Inflammatory macrophage (primary cell): ENCODE measurements at regions not wholly inside any gene's neighbourhood (a gene's known extent, or its start where the extent isn't known, plus 50 kb on each side); places are given as distances from the start of the nearest gene placed in this dataset.
"Not testable (repeated sequence)": the region's sequence is repeated elsewhere in the genome, so short reads cannot be mapped to it uniquely, and the experiment has no call there.

Source experiments
- DNase-seq, 2 donors: peaks; one replicate each; pipeline ENCODE4 v3.0.0-alpha.2; 2020 to 2022

DNA sequence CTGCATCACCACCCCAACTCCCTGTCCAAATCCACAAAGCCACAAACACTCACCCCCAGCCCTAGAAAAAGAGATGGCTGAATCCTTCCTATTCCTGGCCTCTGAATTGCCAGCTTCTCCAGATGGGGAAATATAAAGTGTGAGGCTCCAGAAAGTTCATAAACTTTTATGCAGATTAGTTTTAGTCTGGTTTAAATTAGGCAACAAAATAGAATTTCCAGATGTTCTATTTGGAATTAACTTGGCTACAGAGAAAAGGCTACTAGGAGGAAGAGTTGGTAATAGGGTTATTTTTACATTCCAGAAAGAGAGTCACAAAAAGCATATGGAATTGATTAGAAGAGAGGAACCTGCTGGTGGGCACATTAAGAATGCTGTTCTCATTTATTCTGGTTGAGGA lies 56.0 kb downstream of the EN1 start:
- DNase-seq = no peak

- no peak for DNase-seq
Observed at GRCh38 chr2:118786746-118787145, 60.7 kb downstream of the EN1 start.

DNA sequence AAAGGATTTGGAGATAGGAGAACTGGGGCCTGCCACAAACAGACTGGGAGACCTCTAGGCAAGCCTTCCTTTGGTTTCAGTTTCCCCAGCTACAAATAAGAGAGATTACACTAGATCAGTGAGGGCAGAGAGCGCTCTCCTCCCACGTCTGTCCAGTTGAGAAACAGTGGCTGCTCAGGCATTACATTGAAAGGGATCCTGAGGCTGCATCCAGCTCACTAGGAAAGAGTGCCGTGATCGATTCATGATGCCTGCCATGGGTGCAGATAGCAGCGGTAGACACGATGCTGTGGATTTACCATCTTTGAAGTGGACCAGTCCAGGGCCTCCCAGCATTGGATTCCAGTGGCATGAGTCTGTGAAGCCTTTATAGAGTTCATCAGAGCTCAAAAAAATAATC lies 62.6 kb downstream of the EN1 start:
- no peak for DNase-seq

- DNase-seq = no peak
Observed at GRCh38 chr2:118779362-118779761, 68.1 kb downstream of the EN1 start.

- DNase-seq = no peak
Observed at GRCh38 chr2:118774458-118775133, 72.9 kb downstream of the EN1 start.

DNA sequence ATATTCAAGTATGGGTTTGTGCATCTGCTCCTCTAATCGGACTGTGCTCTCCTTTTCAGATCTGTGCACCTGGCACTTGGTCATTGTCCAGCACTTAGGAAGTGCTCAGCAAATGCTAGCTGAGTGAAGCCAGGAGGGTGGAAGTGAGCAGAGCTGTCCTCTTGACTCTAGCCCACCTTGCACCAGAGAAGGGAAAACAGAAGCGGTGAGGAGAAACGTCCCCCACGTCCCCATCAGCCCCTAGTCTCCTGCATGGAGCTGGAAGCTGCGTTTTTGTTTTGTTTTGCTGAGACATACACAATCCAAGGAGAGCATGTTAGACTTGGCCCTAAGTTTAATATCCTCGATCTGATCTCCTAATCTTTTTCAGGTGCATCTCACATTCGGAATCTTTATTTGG lies 73.6 kb downstream of the EN1 start:
- DNase-seq = no peak

GRCh38 chr2:118772487-118773200 lies 74.8 kb downstream of the EN1 start:
- no peak for DNase-seq

DNA sequence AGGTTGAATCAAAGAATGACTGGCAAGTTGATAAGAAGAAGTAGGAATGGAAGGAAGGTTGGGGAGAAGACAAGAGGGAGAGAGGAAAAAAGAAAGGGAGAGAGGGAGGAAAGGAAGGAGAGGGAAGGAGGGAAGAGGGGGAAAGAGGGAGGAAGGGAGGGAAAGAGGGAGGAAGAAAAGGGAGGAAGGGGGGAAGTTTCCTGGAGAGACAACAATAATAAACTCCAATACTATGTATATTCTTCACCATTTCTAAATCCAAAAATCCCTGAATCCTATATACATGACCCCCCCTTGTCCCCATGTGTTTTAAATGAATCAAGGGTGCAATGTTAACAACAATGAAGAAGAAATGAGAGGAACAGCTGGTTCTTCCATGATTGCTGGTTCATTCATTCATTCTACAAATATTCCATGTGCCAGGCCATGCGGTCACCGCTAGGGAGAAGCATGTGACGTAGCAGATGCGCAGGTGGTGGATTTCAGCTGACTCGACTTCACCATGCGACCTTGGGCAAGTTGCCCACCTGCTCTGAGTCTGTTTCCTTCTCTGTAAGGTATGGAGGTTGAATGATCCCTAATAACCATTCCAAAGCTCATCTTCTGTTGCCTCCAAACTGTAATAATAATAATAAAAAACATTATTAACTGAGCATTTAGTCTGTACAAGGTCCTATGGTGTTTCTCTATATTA lies 77.6 kb downstream of the EN1 start:
- no peak for DNase-seq

DNA sequence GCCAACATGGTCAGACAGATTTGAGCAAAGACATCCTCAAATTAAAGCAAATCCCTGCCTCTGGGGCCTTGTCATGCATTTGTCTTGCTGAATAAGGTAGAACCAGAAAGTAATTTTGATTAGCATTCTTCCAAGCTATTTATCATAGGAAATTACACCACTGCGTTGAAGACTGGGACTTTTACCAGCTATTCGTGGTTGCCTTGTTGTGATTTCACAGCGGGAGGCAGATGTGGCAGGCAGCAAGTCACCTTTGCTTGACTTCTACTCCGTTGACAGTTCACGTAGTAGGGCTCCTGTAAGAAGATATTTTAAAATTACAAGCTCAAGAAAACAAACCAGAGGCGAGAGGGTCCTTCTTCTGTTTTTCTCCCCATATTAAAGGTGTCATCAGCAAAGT lies 80.6 kb downstream of the EN1 start:
- no peak for DNase-seq

DNA sequence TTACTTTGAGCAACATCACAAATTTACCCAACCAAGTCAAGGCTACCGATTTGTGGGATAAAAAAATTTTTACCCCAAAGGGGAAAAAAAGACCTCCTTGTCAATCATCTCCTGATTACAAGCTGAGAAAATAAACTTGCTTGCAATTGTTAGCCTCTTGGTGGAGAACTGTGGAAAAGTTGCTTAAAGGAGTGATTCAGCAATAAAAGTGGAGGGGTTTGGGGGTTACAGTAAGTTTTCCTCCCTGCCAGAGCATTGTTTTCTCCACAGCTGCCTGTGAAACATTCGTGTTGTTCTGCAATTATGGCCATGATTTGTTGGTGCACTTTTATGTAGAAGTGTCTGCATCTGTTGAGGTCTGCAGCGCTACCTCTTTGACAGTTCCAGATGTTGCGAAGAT lies 82.6 kb downstream of the EN1 start:
- DNase-seq = no peak

- DNase-seq = no peak
Observed at GRCh38 chr2:118763797-118764196, 83.7 kb downstream of the EN1 start.

GRCh38 chr2:118762290-118762689 lies 85.2 kb downstream of the EN1 start:
- DNase-seq = no peak

DNA sequence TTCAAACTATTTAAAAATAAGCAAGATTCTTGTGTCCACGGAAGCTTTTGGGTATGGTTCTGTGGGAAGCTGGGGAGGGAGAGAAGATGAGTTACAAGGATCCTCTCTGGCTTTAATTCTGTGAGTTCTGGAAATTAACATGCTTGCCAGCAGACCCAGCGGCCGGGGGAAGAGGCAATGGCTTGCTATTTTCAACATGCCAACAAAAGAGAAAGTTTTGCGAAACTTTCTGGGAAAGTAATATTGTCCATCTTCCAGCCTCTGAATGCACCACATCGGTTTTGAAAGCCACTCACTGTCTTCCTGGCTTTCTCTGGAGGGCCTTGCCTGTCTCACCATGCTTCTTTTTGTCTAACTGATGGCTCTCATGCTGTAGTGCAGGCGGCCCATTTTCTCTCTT lies 85.7 kb downstream of the EN1 start:
- DNase-seq = no peak

DNA sequence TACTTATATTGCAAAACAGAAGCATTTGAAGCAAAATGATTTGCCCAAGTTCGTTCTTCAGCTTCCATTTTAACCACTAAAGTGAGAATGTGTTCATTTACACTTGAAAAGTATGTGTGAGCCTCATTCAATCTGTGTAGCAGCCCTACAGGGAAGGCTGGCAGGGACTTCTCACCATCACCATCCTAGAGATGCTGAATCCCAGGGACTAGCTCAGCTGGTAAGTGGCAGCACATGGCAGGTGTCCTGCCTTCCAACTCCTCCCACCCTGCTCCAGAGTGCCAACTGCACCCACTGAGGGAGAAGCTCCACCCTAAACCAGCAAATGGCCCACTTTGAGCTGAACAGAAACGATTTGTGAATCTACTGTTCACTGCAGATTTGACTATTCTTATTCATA lies 91.5 kb downstream of the EN1 start:
- no peak for DNase-seq

DNA sequence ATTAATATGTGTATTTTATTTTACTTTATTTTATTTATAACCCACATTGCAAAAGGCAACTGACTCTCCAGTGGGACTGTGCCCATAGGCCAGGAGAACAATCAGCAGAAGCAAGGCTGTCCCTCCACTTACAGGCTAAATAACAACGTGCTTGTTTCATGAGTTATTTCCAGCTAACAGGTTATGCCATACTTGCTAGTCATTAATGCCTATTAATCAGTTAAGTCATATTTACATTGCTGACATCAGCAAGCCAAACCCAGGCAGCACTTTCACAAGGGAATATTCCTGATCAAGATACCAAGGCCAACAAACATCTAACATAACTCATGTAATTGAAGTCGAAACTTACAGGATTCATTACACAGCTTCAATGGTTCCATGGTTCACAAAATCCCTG lies 92.1 kb downstream of the EN1 start:
- DNase-seq = no peak

DNA sequence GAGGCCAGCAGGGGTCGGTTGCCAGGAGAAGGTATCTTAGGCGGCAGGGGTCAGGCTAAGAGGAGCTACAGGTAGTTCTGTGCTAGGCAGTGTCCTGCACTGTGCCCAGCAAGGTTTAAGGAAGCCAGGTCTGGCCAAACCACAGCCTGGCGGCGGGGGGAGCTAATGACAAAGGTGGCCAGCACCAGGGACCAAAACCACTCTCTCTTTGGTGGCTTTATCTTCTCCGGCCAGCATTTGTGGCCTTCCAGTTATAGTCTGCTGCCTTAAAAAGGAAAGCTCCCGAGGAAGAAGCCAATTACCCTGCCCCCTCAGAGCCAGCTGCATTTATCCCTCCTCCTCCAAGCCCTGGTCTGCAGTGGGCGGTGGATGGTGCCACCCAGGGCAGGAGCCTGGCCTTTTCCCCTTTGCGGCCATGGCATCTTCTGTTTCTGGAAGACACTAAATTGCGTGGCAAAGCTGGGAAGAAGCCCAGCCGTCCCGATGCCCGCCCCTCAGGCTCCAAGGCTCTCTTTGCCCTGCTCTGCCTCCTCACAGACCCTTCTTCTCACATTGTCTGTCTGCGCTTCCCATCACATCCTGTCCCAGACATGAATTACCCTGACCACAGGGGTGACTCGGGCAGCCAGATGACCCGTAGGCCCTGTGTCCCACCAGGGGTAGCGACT lies 94.6 kb downstream of the EN1 start:
- no peak for DNase-seq

- DNase-seq = no peak
Observed at GRCh38 chr2:118750959-118751565, 96.4 kb downstream of the EN1 start.

- no peak for DNase-seq
Observed at GRCh38 chr2:118748245-118748885, 99.1 kb downstream of the EN1 start.

- no peak for DNase-seq
Observed at GRCh38 chr2:118747637-118748036, 99.8 kb downstream of the EN1 start.

DNA sequence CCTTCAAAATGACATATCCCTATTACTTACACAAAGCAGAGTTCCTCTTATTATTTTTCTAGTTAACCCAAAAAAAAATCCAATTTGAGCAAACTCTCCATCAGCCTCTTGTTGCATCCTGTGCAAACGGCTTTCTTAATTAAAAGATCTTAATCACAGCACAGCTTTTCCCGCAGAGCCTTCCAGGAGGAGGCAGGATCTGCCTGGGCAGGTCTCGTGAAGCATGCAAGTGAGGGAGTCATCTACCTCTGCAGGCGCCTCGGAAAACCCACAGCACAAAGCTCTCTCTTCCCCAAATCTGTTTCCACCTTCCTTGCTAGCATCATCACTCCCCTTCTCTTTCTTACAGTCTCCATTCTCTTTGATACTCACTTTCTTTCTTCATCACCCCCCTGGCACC lies 100.4 kb downstream of the EN1 start:
- no peak for DNase-seq

GRCh38 chr2:118744682-118745181 lies 102.7 kb downstream of the EN1 start:
- not testable (repeated sequence) for DNase-seq
